ENCODE measurements at regions not wholly inside any gene's neighbourhood (a gene's known extent, or its start where the extent isn't known, plus 50 kb on each side); places are given as distances from the start of the nearest gene placed in this dataset.

DNA sequence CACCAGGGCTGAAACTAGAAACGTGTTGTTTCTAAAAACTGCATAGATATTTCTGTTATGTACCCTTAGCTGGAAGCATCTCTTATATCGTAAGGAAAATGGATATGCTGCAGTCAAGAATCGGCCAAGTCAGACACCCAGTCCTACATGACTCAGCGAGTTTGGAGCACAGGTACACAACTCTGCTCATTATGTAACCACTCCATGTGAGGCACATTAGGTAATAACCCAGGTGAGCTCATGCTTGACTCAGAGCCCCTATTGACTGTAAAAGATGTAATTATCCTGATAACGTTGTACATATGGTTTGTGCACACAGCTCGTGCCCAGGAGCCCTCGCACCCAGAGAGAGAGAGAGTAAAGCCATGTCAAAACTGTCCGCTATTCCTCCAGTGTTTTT lies 593.7 kb upstream of the ACO1 start:
- Histone ChIP-seq H3K27ac (ENCODE audit: control insufficient read depth, insufficient read depth, low read length) (no peak overlapping the region), H4K20me1 (ENCODE audit: control insufficient read depth, extremely low read depth, insufficient read depth, low read length) (no peaks in the 10 kb centered on the region), H3K9ac (ENCODE audit: control insufficient read depth, extremely low read depth, insufficient read depth, low read length) (no peak overlapping the region), H3K9me1 (ENCODE audit: control insufficient read depth, extremely low read depth, insufficient read depth, low read length) (no peaks in the 10 kb centered on the region), H2AFZ (ENCODE audit: control insufficient read depth, low read length) (no peak overlapping the region), H3K4me2 (ENCODE audit: control insufficient read depth, extremely low read depth, insufficient read depth, low read depth, low read length) (no peak overlapping the region), H3K79me2 (ENCODE audit: control insufficient read depth, insufficient read depth, low read length) (no peaks in the 10 kb centered on the region), H3K9me3 (ENCODE audit: control insufficient read depth, low read depth, low read length) (no peaks in the 10 kb centered on the region), H3K4me3 (ENCODE audit: control insufficient read depth in 2 of 3, extremely low read depth in 1 of 3, insufficient read depth in 2 of 3, low read depth in 1 of 3, low read length in 3 of 3) (no peak overlapping the region), H3K4me1 (ENCODE audit: control insufficient read depth, extremely low read depth, insufficient read depth, low read length) (no peaks in the 10 kb centered on the region), H3K27me3 (ENCODE audit: control insufficient read depth, extremely low read depth, insufficient read depth, low read length) (no peaks in the 10 kb centered on the region), H3K36me3 (ENCODE audit: control insufficient read depth in 2 of 2, extremely low read depth in 1 of 2, insufficient read depth in 2 of 2, low read length in 2 of 2) (no peaks in the 10 kb centered on the region)
- FAIRE-seq = no peak
- no peak for DNase-seq (ENCODE audit: low read depth, low spot score)
- TF ChIP-seq EZH2 (IDR thresholded peaks at IDR 0.05; ENCODE audit: low read length) = no peak
- TF ChIP-seq, protein P1, sequence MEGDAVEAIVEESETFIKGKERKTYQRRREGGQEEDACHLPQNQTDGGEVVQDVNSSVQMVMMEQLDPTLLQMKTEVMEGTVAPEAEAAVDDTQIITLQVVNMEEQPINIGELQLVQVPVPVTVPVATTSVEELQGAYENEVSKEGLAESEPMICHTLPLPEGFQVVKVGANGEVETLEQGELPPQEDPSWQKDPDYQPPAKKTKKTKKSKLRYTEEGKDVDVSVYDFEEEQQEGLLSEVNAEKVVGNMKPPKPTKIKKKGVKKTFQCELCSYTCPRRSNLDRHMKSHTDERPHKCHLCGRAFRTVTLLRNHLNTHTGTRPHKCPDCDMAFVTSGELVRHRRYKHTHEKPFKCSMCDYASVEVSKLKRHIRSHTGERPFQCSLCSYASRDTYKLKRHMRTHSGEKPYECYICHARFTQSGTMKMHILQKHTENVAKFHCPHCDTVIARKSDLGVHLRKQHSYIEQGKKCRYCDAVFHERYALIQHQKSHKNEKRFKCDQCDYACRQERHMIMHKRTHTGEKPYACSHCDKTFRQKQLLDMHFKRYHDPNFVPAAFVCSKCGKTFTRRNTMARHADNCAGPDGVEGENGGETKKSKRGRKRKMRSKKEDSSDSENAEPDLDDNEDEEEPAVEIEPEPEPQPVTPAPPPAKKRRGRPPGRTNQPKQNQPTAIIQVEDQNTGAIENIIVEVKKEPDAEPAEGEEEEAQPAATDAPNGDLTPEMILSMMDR (optimal IDR thresholded peaks at IDR 0.05 in 1 of 3, IDR thresholded peaks at IDR 0.05 in 1 of 3, conservative IDR thresholded peaks at IDR 0.05 in 1 of 3; ENCODE audit: extremely low read depth in 1 of 3, insufficient read depth in 2 of 3, low read length in 3 of 3) = no peak
- dilution Hi-C loops (cut with MboI; ENCODE audit: extremely low pct_ligation_motif_present, low sequenced_read_pairs) = no loop called here

DNA sequence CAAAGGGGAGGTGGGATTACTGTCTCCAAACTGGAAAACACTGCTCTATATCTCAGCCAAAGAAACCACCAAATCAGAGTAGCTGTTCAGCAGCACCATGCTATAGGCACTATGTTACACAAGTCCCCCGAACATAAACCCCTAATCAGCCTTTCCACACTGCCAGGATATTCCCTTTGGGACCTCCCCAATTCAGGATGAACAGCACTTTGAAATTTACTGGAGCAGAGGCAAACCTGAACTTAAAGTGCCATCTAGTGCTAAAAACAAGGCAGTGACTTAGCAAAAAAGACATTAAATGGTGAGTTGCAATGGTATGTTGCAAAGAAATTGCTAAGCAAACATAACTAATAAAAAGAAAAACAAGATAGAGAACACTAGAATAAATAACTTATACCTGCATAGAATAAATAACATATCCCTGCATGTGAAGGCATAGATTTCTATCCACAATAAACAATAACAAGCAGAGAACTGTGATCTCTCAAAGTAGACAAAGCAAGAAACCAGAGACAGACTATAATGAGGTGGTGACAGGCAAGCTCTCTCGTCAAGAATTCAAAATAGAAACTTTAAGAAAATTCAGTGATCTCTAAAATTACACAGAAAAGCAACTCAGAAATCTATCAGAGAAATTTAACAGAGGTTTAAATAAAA lies 584.4 kb upstream of the ACO1 start:
- dilution Hi-C loops (cut with MboI; ENCODE audit: extremely low pct_ligation_motif_present, low sequenced_read_pairs) = no loop called here
- Histone ChIP-seq H3K79me2 (ENCODE audit: control insufficient read depth, insufficient read depth, low read length) (no peaks in the 10 kb centered on the region), H2AFZ (ENCODE audit: control insufficient read depth, low read length) (peak overlapping the region; percentile 29), H3K27me3 (ENCODE audit: control insufficient read depth, extremely low read depth, insufficient read depth, low read length) (no peaks in the 10 kb centered on the region), H3K9ac (ENCODE audit: control insufficient read depth, extremely low read depth, insufficient read depth, low read length) (no peak overlapping the region), H3K4me3 (ENCODE audit: control insufficient read depth in 2 of 3, extremely low read depth in 1 of 3, insufficient read depth in 2 of 3, low read depth in 1 of 3, low read length in 3 of 3) (no peak overlapping the region), H3K36me3 (ENCODE audit: control insufficient read depth in 2 of 2, extremely low read depth in 1 of 2, insufficient read depth in 2 of 2, low read length in 2 of 2) (no peaks in the 10 kb centered on the region), H3K9me1 (ENCODE audit: control insufficient read depth, extremely low read depth, insufficient read depth, low read length) (no peaks in the 10 kb centered on the region), H3K4me1 (ENCODE audit: control insufficient read depth, extremely low read depth, insufficient read depth, low read length) (peaks cover 2% of the 10 kb centered on the region), H3K9me3 (ENCODE audit: control insufficient read depth, low read depth, low read length) (no peaks in the 10 kb centered on the region), H3K4me2 (ENCODE audit: control insufficient read depth, extremely low read depth, insufficient read depth, low read depth, low read length) (no peak overlapping the region), H4K20me1 (ENCODE audit: control insufficient read depth, extremely low read depth, insufficient read depth, low read length) (no peaks in the 10 kb centered on the region), H3K27ac (ENCODE audit: control insufficient read depth, insufficient read depth, low read length) (no peak overlapping the region)
- FAIRE-seq (peak; percentile 74), DNase-seq (ENCODE audit: low read depth, low spot score) (no peak)
- no peak for TF ChIP-seq EZH2 (IDR thresholded peaks at IDR 0.05; ENCODE audit: low read length)
- TF ChIP-seq, protein P1 (optimal IDR thresholded peaks at IDR 0.05 in 1 of 3, IDR thresholded peaks at IDR 0.05 in 1 of 3, conservative IDR thresholded peaks at IDR 0.05 in 1 of 3; ENCODE audit: extremely low read depth in 1 of 3, insufficient read depth in 2 of 3, low read length in 3 of 3) = peak; percentile 46 to 74 (median 55)

Data from keratinocyte (primary cell).